ENCODE measurements at regions not wholly inside any gene's neighbourhood (a gene's known extent, or its start where the extent isn't known, plus 50 kb on each side); places are given as distances from the start of the nearest gene placed in this dataset.

DNA sequence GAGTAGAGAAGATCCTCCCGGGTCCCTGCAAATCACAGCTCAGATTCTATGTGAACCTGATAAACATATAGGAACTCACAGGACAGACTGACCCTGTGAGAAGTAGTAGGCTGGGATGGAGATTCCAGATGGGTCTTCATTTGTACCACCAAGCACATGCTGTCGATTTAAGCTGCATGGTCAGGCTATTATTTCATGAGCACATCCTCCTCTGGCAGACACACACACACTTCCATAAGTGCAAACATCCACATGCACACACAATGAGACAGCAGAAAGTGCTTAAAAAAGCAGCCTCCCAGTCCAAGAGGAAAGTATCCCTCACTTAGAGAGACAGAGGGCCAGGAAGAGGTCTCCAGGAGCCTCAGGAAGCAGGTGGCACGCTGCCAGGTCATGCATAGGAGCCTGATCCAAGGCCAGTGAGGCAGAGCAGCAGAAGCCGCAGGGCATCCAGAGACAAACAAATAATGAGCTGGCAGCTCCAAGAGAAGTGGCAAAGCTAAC is 131.8 kb downstream of the UNC5CL start:
- no peak overlapping the region for H2BK12ac ChIP-seq (ENCODE audit: low read depth, low read length)
- no peak overlapping the region for H3K18ac ChIP-seq (ENCODE audit: extremely low read depth, low read length)
- no peak overlapping the region for H4K91ac ChIP-seq (replicated peaks; ENCODE audit: insufficient read length, low read length)
- H3K23me2 ChIP-seq (ENCODE audit: low read depth, low read length), result no peaks in the 10 kb centered on the region
- ChIA-PET POLR2A (ENCODE audit: partially characterized antibody) (no interaction called here), CTCF (ENCODE audit: partially characterized antibody) (interaction anchor here (0.6 to 3.1 kb wide), 5 partner anchors 9 to 119 kb away, joined by 3 to 10 read pairs (median 4); no protein-coding TSS in a partner anchor)
- 0 out of 7 replicates have a peak overlapping the region, but pooled peaks of 1 of the 4 experiments have one; percentile 17 for H3K9ac ChIP-seq (replicated peaks in 1 of 4; ENCODE audit: extremely low read depth in 1 of 4, low read depth in 3 of 4, low read length in 3 of 4)
- no peaks in the 10 kb centered on the region for H3K9me3 ChIP-seq (ENCODE audit: insufficient read depth in 2 of 2, low read depth in 1 of 2, low read length in 1 of 2)
- H4K8ac ChIP-seq (ENCODE audit: extremely low read depth, insufficient read depth, low read length), result no peak overlapping the region; the same call in 1 of the 2 replicates
- no peak overlapping the region for H2BK5ac ChIP-seq (ENCODE audit: low read depth, low read length)
- no peak overlapping the region for H2AK5ac ChIP-seq (ENCODE audit: low read depth, low read length)
- H3K4me1 ChIP-seq (replicated peaks in 1 of 4; ENCODE audit: control insufficient read depth in 3 of 4, insufficient read depth in 4 of 4, low read length in 3 of 4), result no peaks in the 10 kb centered on the region
- H2BK20ac ChIP-seq (ENCODE audit: low read length), result no peak overlapping the region
- no peak for TF ChIP-seq GTF2F1 (IDR thresholded peaks at IDR 0.05; ENCODE audit: borderline replicate concordance, low read depth, low read length)
- no peak overlapping the region for H2BK15ac ChIP-seq (ENCODE audit: low read length)
- no peaks in the 10 kb centered on the region for H3K79me2 ChIP-seq (ENCODE audit: control insufficient read depth in 1 of 2, insufficient read depth in 2 of 2, low read length in 2 of 2)
- 90% methylated on average over 4 of the region's 4 CpGs; no CpG with 5 or more reads in 1 of the 2 experiments for WGBS, 2 experiments (ENCODE audit: extremely low coverage in 1 of 2, insufficient coverage in 1 of 2, insufficient read length in 1 of 2, insufficient replicate concordance in 2 of 2, low coverage in 1 of 2, low lambda C conversion rate in 2 of 2, missing lambda C conversion rate in 1 of 2)
- DNase-seq (ENCODE audit: low read depth in 1 of 2, low spot score in 2 of 2) (no peak), FAIRE-seq (no peak)
- H3K27ac ChIP-seq (ENCODE audit: low read depth, low read length), result no peak overlapping the region
- no peak overlapping the region for H3K4ac ChIP-seq (replicated peaks; ENCODE audit: insufficient read length, low read depth, low read length)
- no peaks in the 10 kb centered on the region for H3K36me3 ChIP-seq (ENCODE audit: control insufficient read depth in 2 of 4, insufficient read depth in 4 of 4, low read length in 3 of 4)
- H4K5ac ChIP-seq (ENCODE audit: insufficient read length, low read depth, low read length), result no peak overlapping the region
- H3K23ac ChIP-seq (ENCODE audit: insufficient read length), result no peak overlapping the region
- H2AFZ ChIP-seq (ENCODE audit: low read length), result no peak overlapping the region
- no peak overlapping the region for H3K56ac ChIP-seq (replicated peaks; ENCODE audit: insufficient read length, low read depth, low read length)
- H3K27me3 ChIP-seq (replicated peaks in 1 of 4; ENCODE audit: control insufficient read depth in 3 of 4, extremely low read depth in 1 of 4, insufficient read depth in 3 of 4, low read length in 3 of 4), result peaks cover 0 to 4% (median 0%) of the 10 kb centered on the region in 4 experiments; a peak in 1 of 7 replicates
- H4K20me1 ChIP-seq (replicated peaks in 1 of 2; ENCODE audit: control insufficient read depth in 1 of 2, insufficient read depth in 2 of 2, low read length in 2 of 2), result no peaks in the 10 kb centered on the region
- H2BK120ac ChIP-seq (replicated peaks; ENCODE audit: low read depth, low read length), result no peak overlapping the region
- H3K4me2 ChIP-seq (ENCODE audit: insufficient read depth in 1 of 2, low read depth in 2 of 2, low read length in 2 of 2), result no peak overlapping the region
- no peaks in the 10 kb centered on the region for H3K79me1 ChIP-seq (ENCODE audit: low read depth, low read length)
- no peak overlapping the region for H3K4me3 ChIP-seq (ENCODE audit: extremely low read depth in 1 of 4, insufficient read depth in 2 of 4, low read depth in 3 of 4, low read length in 4 of 4)
- H3K14ac ChIP-seq (ENCODE audit: insufficient read length), result no peak overlapping the region
